ENCODE measurements at regions not wholly inside any gene's neighbourhood (a gene's known extent, or its start where the extent isn't known, plus 50 kb on each side); places are given as distances from the start of the nearest gene placed in this dataset.
"Not testable (repeated sequence)": the region's sequence is repeated elsewhere in the genome, so short reads cannot be mapped to it uniquely, and the experiment has no call there.

GRCh38 chrX:123036401-123036800 lies 147.7 kb upstream of the GRIA3 start:
- no peak for DNase-seq

- no peak for DNase-seq
These were observed 134.9 kb upstream of the GRIA3 start for GRCh38 chrX:123049071-123049625.

GRCh38 chrX:123060986-123061385 lies 123.1 kb upstream of the GRIA3 start:
- DNase-seq, result no peak

GRCh38 chrX:123064053-123064452 lies 120.0 kb upstream of the GRIA3 start:
- no peak for DNase-seq

GRCh38 chrX:123072686-123073385 lies 111.2 kb upstream of the GRIA3 start:
- no peak for DNase-seq

GRCh38 chrX:123075947-123076561 lies 108.0 kb upstream of the GRIA3 start:
- DNase-seq, result no peak

GRCh38 chrX:123077631-123078030 lies 106.4 kb upstream of the GRIA3 start:
- DNase-seq, result no peak

GRCh38 chrX:123080065-123080464 lies 104.0 kb upstream of the GRIA3 start:
- no peak for DNase-seq

GRCh38 chrX:123081776-123082175 lies 102.3 kb upstream of the GRIA3 start:
- DNase-seq, result no peak

GRCh38 chrX:123083924-123084323 lies 100.2 kb upstream of the GRIA3 start:
- no peak for DNase-seq

- DNase-seq, result no peak
These were observed 99.3 kb upstream of the GRIA3 start for GRCh38 chrX:123084797-123085196.

GRCh38 chrX:123085311-123085940 lies 98.7 kb upstream of the GRIA3 start:
- DNase-seq, result no peak

- no peak for DNase-seq
These were observed 97.3 kb upstream of the GRIA3 start for GRCh38 chrX:123086768-123087167.

- DNase-seq, result no peak
These were observed 96.8 kb upstream of the GRIA3 start for GRCh38 chrX:123087326-123087725.

- DNase-seq, result no peak
These were observed 95.7 kb upstream of the GRIA3 start for GRCh38 chrX:123088331-123088730.

GRCh38 chrX:123088930-123089329 lies 95.1 kb upstream of the GRIA3 start:
- no peak for DNase-seq

- no peak for DNase-seq
These were observed 90.3 kb upstream of the GRIA3 start for GRCh38 chrX:123093792-123094191.

GRCh38 chrX:123108513-123109427 lies 75.3 kb upstream of the GRIA3 start:
- DNase-seq, result no peak

GRCh38 chrX:123121241-123121640 lies 62.8 kb upstream of the GRIA3 start:
- no peak for DNase-seq

- DNase-seq, result not testable (repeated sequence)
These were observed 54.3 kb upstream of the GRIA3 start for GRCh38 chrX:123129805-123130204.

Measured in NCI-H226 (cell line).